HG03175 (cell line): ENCODE measurements at regions not wholly inside any gene's neighbourhood (a gene's known extent, or its start where the extent isn't known, plus 50 kb on each side); places are given as distances from the start of the nearest gene placed in this dataset.

Experiments used
- ATAC-seq: cut with Tn5 transposase; IDR thresholded peaks from one replicate; pipeline ENCODE4 v1.9.1; 2021; ENCODE audit warnings: mild to moderate bottlenecking, moderate library complexity; ENCODE audit not compliant: unreplicated experiment

DNA sequence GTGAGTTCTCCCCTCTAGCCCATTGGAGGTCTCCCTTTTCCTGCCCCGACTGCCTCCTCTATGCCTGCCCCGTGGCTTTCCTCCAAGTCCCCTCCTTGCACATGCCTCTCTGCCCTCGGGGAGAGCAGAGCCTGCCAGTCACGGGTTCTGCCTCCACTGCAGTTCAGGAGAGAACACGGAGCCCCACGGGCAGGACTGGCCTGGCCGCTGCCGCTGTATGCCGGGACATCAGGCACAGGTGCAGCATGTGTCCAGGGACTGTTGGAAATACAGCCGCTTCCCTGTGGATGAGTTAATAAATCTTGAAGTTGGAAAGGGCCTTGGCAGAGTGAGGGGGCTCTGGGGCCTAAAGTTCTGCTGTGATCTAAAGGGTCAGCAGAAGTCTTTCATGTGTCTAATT is 676.6 kb downstream of the MATN1 start:
- no peak for ATAC-seq

DNA sequence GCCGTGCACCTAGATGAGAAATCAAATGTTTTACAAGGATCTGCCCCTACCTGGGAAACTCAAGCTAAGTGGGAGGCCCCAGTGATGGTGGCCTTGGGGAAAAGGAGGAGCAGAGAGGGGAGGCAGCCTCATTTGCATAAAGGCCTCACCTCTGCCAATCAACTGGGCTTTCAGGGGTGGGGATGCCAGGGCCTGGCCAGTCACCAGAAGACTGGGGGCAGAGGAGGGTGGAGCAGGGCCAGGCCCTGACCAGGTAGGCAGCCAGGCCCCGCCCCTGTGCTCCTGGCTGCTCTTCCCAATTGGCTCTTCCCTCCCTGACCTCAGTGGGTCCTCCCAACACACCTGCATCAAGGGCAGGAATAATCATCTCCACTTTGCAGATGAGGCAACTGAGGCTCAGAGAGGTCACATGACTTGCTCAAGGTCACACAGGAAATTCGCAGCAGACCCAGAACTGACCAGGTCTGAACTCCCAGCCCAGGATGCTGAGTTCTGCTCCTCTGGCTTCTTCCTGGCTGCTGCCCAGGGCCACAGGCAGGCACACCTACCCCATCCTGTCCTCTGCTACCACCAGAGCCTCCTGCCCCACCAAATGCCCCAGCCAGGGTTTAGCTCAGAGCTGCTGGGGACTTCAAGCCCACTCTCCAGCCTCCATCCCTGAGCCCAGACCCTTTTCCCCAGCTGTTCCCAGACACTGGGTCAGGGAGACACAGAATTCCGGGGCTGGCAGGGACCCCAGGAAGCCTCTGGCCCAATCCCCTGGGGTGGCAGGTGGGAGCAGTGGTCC is 677.9 kb downstream of the MATN1 start:
- no peak for ATAC-seq

DNA sequence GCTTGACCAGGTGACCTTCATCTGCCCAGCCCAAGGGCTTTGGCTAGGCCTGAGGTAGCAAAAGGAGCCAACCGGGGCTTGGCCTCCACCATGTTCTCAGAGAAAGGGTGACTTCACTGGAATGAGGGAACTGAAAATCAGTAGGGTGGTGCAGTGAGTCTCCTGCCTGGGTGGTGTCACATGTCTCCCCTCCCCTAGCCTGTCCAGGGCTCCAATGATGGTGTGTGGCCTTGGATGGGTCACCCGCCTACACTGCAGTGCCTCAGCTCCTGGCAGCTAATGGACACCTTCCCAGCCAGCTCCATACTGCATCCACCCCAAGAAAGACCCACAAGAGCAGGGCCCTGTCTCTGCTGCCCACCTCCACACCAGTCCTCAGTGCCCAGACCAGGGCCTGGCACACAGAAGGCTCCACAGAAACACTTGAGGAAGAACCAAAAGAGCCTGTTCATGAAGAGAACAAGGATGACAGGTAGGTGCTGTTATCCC is 678.7 kb downstream of the MATN1 start:
- no peak for ATAC-seq

DNA sequence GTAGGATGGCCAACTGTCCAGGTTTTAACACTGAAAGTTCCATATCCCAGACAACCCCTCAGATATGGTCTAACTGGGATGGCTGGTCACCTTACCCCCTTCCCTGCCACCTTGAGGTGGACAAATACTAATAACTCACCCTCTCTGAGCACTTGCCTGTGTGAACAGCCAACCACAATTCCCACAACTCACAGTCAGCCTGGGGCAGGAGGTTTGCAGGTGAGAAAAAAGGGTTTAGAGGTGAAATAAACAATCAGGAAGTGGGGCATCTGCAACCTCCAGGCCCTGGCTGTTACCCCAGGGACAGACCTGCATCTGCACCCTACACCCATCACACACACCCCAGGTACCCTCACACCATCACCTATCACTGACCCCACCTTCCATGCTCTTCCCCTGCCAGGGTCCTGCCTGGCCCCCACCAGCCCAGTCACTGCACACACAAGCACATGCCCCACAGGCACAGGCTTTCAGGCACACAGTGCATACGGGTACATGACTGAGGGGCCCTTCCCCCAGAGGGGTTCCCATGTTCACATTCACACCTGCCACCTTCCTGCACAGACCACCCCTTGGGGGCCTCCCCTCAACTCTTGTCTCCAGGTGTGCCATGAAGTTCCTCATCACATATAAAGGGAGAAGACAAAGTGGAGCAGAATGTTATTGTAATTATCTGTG is 679.5 kb downstream of the MATN1 start:
- no peak for ATAC-seq

DNA sequence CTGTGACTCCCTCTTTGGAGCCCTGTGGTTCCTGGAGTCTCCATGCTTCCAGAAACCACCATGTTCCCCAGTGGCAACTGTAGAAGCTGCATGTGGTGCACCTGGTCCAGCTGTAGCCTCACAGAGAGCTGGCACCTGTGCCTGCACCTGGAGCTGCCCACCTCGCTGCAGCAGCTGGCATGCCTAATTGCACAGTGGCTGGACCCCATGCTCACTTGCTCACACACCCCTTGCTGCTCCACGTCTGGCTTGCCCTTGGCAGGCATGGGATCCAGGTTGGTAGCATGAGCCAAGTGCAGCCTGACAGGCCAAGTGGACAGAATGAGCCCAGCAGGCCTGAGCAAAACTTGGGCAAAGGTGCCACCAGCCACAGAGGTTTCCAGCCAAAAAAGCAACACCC is 680.1 kb downstream of the MATN1 start:
- no peak for ATAC-seq

DNA sequence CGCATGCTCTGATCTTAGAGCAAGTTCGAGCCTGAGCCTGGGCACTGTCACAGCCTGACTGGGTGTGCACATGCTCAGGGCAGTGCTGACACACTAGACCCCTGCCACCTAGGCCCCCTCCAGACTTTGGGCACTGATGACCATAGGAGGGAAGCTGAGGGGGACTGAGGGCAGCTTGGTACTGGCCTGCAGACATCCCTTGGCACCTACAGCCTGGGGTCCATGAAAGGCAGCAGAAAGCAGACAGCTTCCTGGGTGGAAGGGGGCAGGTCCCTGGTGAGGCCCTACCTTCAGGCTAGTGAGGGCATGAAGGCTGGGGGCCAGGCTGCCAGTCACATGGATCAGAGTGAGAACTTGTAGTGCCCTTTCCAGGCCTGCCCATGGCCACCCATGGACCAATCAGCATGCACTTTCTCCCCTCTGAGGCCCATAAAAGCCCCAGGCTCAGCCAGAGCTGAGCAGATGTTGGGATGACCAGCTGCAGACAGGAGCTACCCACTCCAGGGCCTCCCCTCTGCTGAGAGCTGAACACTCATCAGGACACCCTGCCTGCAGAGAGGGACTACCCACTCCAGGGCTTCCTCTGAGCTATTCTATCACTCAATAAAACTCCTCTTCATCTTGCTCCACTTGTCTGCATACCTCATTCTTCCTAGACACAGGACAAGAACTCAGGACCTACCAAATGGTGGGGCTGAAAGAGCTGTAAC is 680.8 kb downstream of the MATN1 start:
- no peak for ATAC-seq

DNA sequence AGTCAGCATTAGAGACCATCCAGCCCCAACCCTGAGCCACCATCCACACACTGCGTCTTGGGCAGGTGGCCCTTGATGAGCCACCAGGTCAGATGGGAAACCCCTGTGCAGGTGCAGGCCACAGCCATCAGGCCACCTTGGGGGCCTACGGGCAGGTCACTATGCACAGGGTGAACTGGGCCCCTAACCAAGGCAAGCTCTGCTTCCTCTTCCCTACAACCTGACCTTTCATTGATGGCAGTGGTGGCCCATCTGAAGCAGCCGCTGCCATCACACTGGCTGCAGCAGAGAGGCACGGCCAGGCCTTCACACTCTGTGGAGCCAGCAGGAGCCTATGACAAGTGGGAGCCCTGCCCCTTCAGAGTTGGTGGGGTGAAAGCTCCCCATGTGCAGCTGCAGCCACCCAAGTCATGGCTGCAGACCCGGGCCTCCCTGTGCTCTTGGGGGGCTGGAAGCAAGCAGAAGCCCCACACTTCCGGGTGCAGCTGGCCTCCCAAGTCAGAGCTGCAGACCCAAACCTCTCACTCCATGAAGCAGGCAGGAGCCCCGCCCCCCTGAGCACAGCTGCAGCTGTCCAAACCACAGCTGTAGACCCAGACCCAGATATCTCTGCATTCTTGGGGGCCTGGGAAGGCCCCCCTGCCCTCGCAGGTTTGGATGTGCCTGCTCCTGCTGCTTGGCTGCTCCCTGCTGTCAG is 681.5 kb downstream of the MATN1 start:
- ATAC-seq: no peak

DNA sequence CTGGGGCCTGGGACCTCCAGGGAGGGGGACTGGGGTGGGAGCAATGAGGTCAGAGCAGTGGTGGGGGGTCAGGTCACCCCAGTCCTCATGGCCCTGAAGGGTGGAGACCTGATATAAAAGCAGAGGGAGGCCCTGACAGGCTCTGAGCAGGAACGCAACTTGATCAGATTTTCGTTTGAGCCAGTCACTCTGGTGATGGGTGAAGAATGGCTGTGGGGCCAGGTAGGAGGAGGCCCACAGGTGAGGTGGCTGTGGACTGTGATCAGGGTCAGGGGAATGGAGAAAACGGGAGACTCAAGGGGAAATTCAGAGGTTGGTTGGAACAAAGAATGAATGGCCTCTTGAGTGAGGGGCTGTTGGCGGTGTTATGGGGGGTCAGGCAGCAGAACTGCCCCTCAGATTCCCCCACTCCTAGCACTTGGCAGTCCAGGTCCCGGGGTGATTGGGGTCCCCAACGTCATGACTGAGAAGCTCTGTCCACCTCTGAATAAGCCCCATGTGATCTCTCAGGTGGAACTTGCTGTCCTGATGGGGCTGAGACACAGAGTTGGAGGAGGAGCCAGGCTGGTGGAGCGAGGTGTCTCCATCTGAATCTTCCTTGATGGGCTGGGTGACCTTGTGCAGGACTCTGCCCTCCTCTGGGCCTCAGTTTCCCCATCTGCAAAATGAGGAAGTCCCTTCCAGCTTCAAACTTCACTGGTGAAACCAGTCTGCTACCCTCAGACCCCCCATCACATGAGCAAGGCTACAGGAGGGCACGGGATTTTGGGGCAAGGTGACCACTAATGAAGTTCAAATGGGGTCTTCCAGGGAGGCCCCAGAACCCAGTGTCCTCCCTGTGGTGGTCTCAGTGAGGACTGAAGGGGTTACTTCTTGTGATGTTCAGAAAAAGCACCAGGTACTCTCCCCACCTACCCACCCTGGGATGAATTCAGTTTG is 683.0 kb downstream of the MATN1 start:
- ATAC-seq: no peak

DNA sequence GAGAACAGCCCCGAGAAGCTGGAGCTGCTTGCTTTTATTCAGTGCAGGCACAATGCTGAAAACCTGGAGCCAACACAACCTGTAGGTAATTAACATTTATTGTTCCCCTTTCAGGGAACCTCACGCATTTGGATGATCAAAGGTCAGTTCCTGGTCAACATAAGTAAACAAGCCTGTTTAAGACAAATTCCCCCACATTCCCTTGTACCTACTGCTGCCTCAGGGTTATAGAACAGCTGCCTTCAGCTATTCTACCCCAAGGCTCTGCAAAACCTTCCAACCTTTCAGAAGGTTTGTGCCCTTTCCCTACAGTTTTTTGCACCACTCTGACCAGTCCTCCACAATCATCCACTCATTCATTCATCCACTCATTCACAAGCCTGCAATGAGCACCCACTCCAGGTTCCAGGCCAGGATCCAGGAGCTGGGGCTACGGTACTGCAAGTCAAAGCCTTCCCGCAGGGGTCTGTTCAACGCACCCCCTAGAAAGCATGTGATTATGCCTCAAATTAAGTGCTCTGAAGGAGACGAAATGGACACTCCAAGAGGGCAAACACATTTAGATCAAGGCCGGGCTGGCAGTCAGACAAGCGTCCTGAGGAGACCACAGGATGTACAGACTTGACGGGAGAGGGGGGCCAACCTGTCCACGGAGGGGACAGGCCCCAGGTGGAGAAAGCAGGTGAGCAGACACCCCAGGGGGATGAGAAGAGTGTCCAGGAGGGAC is 683.9 kb downstream of the MATN1 start:
- no peak for ATAC-seq

DNA sequence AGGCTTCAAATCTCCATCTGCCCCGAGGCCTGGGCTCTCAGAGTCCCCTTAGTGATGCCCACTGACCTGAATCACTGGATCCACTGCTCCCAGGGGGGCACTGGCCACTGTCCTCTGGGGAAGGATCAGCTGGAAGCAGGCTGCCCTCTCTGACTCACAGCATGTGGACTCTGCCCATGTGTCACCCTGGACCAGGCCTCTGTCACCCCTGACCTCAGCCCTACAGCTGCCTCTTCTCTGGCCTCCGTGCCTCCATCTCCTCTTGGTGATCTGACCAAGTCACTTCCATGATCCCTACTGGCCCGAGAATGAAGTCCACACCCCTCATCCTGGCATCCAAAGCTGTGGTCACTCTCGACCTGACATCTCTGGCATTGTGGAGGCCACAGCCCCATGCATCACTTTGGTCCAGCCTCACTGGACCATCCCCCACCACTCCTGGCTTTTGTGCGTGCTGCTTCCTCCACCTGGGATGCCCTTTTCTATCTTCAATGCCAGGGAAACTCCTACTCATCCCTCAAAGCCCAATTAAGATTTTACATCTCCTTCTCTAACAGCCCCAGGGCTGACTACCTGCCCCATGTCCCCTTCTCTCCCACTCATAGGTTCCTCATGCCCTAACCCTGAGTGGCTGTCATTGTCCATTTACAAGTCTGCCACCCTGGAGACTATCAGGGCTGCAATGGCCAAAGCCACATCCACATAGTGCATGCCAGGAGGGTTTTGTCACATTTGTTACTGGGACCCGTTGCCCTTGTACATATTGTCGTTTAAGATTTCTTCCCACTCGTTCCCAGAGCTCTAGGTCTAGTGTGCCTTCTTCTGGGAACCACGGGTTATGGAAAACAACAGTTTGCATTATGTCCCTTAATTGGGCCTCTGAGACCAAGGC is 685.0 kb downstream of the MATN1 start:
- ATAC-seq: no peak

DNA sequence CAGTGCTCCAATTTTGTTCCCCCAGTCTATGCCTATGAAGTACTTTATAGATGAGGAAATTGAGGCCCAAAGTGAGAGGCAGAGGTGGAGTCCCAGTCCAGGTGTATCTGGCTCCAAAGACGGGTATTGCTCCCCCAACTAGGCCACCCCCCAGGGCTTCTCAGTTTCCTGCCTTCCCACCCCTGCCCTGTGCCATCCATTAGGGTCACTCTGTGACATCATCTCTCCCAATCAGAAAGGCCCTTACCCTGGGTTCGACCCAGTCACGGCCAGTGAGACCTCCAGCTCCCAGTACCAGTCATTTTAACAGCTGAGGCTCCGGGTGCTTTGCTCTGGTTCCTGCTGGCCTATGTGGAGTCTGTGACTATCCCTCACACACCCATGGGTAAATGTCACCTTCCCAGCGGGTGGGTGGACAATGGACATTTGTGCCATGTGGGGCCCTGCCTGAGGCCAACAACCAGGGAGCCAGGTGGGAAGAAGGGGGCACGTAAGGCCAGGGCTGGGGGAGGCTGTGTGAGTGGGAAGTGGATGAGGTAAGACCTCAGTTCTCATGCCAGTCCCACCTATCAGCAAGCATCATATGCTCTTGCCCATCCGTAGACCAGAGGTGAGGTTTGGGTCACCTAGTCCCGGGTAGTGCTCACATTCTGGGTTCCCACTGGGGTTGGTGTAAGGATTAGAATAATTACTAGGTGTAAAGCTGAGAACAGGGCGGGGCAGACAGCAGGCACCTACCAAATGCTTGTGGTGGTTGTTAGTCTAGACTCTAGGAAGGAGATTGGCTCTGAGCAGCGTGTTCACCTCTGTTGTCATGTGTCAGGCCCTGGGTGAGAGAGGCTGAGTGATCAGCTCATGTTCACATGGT is 685.9 kb downstream of the MATN1 start:
- no peak for ATAC-seq

DNA sequence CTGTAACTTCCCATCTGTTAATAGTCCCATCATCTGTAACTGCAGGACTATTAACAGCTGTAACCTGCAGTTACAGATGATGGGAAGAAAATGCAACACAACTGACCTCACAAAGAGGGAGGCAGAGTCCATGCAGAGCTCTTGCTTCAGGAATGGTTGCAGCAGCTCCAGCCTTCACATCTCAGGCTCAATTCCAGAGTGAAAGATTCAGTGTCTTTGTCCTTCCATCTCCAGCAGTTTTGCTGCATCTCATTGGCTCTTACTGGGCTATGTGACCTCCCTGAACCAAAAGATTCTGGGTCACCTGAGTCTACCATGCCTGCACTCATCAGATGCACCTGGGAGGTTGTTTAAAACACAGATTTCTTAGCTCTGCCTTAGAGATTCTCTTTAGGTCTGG is 686.7 kb downstream of the MATN1 start:
- no peak for ATAC-seq

DNA sequence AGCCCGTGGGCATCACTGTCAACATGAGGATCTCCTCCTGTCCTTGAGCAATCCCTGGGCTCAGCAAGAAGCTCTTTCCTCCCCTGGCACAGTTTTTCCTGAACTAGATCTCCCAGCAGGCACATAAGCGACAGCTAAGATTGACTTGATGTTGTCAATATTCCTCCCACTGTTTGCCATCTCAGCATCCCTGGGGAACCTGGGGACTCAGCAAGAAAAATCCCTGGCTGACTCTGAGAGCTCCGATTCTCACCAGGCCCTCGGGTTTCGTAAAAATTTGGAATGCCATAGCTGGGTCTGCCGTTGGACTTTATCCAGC is 687.2 kb downstream of the MATN1 start:
- ATAC-seq: no peak

DNA sequence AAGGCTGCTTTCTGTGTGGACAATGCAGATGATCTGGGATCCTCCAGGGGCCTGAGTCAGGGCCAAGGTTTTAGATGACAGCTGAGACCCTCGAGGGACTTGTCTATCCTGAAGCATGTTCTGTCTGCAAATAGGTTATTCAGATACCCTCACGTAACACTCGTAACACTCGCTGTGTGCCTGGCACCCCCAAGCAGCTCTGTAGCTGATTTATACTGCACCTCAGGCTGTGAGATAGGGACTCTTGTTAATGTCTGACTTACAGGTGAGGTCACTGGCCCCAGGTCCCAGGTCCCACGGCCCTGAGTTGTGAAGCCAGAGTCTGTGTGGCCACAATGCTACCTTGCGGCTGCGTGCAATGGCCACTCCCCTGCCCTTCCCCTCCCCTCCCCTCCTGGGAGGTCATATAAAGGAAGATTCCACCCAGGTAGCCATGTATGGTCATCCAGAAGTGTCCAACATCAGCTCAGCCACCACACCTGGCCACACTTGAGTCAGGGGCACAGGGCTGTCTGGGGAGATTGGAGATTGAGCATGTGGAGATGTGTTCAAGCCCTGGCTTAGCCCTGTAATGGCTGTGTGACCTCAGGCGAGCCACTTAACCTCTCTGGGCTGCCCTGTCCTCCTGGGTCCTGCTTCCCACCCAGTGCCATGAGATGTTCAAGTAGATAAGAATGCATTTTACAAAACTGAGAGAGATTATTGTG is 687.7 kb downstream of the MATN1 start:
- no peak for ATAC-seq

DNA sequence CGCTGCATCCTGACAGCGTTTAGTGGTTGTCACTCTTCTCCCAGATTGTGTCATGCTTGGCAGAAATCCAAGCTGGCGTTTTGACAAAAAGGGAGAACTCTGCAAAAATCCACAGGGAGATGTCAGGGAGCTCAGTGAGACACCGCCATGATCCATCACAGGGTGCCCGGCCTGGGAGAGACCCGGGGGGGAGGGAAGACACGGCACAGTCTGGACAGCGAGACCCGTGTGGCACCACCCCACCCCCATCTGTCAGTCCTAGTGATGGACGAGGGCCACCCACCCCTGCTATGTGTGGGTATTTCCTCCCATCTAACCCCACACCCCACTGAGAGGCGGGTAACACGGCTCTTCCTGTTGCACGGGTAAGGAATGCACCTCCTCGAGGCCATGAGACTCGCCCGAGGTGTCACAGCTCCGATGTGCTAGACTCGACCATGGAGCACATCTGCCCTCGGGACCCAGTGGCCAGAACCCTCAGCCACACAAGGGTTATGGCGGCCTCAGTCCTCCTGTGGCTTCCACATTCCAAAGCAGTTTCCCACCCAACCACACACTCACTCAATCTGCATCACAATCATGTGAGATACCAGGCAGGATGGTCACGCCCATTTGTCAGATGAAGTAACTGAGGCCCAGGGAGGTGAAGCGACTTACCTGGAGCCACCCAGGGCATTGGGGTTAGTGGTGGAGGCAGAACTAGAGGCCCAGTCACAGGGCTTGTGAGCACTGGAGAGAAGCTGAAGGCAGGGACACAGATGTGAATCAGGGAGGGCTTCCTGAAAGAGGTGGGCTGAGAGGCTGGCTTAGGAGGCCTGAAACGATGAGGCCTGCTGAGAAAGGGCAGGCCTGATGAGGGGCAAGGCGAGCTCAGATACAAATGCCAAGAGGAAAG is 688.5 kb downstream of the MATN1 start:
- ATAC-seq: no peak

DNA sequence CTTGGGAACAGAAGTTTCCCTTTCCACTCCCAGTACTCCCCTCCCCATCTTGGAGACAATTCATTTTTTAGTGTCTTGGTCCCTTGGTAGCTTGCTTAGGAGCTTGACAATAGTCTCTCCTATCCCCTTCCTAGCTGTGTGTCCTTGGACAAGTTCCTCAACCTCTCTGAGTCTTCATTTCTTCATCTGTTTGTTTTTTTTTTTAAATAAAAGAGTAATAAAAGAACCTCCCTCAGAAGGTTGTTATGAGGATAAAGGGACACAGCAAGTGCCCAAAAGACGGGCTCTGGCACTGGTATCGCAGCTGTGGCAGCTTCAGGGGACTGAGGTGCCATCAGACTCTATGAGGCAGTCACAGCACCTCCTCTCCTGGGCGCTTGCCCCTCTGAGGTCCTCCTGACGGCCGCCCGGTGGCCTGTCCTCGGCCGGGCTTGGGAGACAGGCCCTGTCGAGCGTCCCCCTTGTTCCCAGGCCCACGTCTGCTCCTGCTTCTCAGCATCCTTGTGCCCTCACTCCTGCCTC is 689.2 kb downstream of the MATN1 start:
- ATAC-seq: no peak
